ENCODE measurements at regions not wholly inside any gene's neighbourhood (a gene's known extent, or its start where the extent isn't known, plus 50 kb on each side); places are given as distances from the start of the nearest gene placed in this dataset.
"Not testable (repeated sequence)": the region's sequence is repeated elsewhere in the genome, so short reads cannot be mapped to it uniquely, and the experiment has no call there.

DNA sequence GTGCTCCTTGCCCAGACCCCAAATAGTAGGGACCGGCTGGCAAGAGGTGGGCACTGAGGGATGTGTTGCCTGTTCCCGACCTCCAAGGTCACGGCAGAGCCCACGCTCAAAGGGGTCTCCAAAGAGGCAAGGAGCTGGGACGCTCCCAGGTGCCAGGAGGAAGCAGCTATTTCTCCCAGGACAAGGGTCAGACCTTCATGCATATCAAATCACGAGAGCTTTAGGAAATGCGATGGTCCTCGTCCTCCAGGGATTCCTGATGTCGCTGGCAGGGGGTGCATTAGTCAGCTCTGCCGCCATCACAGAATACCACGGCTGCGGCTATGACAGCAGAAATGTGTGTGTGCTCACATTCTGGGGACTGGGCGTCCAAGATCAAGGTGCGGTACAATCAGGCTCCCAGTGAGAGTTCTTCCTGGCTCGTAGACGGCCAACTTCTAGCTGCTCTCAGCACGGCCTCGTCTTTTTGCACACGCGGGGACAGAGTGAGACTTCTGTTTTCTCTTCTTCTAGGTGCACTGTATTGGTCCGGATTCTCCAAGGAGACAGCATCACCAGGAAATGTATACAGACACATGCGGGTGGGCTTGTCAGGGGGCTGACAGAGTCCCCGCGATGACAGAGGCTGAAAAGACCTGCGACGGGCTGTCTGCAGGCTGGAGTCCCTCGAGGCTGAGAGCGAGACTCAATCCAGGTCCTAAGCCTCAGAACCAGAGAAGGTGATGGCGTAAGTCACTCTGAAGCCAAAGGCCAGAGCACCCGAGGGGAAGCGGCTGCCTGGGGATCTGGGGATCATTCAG lies 81.6 kb downstream of the SHANK2 start:
- no peak overlapping the region for H3K4me3 ChIP-seq (ENCODE audit: low read length)
- H3K9me3 ChIP-seq (ENCODE audit: insufficient read depth, low read length): no peaks in the 10 kb centered on the region
- H3K36me3 ChIP-seq (replicated peaks; ENCODE audit: low read depth, low read length): no peaks in the 10 kb centered on the region
- H4K20me1 ChIP-seq (ENCODE audit: insufficient read depth, low read length): no peaks in the 10 kb centered on the region
- H3K9ac ChIP-seq (ENCODE audit: low read length): no peak overlapping the region
- TF ChIP-seq, protein P1, sequence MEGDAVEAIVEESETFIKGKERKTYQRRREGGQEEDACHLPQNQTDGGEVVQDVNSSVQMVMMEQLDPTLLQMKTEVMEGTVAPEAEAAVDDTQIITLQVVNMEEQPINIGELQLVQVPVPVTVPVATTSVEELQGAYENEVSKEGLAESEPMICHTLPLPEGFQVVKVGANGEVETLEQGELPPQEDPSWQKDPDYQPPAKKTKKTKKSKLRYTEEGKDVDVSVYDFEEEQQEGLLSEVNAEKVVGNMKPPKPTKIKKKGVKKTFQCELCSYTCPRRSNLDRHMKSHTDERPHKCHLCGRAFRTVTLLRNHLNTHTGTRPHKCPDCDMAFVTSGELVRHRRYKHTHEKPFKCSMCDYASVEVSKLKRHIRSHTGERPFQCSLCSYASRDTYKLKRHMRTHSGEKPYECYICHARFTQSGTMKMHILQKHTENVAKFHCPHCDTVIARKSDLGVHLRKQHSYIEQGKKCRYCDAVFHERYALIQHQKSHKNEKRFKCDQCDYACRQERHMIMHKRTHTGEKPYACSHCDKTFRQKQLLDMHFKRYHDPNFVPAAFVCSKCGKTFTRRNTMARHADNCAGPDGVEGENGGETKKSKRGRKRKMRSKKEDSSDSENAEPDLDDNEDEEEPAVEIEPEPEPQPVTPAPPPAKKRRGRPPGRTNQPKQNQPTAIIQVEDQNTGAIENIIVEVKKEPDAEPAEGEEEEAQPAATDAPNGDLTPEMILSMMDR (IDR thresholded peaks at IDR 0.05; ENCODE audit: low read depth, low read length): no peak
- no peak for TF ChIP-seq EZH2phosphoT487 (IDR thresholded peaks at IDR 0.05; ENCODE audit: low read depth)
- no peaks in the 10 kb centered on the region for H3K79me2 ChIP-seq (ENCODE audit: low read length)
- no peak overlapping the region for H2AFZ ChIP-seq (ENCODE audit: low read depth, low read length)
- no peaks in the 10 kb centered on the region for H3K4me1 ChIP-seq (ENCODE audit: low read length)
- no peaks in the 10 kb centered on the region for H3K27me3 ChIP-seq (ENCODE audit: low read depth, low read length)
- no peak overlapping the region for H3K4me2 ChIP-seq (ENCODE audit: low read length)
- H3K27ac ChIP-seq (ENCODE audit: low read length): no peak overlapping the region

DNA sequence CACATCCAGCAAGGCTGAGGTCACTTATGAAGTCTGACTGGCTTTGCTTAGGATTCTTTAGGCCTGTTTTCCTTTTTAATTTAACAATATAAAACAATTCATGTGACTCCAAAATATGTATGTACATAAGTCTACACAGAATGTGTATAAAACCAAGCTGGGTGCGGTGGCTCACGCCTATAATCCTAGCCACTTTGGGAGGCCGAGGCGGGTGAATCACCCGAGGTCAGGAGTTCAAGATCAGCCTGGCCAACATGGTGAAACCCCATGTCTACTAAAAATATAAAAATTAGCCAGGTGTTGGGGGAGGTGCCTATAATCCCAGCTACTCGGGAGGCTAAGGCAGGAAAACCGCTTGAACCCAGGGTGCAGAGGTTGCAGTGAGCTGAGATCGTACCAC lies 83.1 kb downstream of the SHANK2 start:
- Histone ChIP-seq H3K27ac (ENCODE audit: low read length) (no peak overlapping the region), H2AFZ (ENCODE audit: low read depth, low read length) (no peak overlapping the region)
- TF ChIP-seq, protein P1 (IDR thresholded peaks at IDR 0.05; ENCODE audit: low read depth, low read length): no peak
- no peak for TF ChIP-seq EZH2phosphoT487 (IDR thresholded peaks at IDR 0.05; ENCODE audit: low read depth)

DNA sequence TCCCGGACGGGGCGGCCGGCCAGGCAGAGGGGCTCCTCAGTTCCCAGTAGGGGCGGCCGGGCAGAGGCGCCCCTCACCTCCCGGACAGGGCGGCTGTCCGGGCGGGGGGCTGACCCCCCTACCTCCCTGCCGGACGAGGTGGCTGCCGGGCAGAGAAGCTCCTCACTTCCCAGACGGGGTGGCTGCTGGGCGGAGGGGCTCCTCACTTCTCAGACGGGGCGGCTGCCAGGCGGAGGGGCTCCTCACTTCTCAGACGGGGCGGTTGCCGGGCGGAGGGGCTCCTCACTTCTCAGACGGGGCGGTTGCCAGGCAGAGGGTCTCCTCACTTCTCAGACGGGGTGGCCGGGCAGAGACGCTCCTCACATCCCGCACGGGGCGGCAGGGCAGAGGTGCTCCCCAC lies 84.6 kb downstream of the SHANK2 start:
- H3K4me2 ChIP-seq (ENCODE audit: low read length); H3K36me3 ChIP-seq (replicated peaks; ENCODE audit: low read depth, low read length); H4K20me1 ChIP-seq (ENCODE audit: insufficient read depth, low read length); H3K4me3 ChIP-seq (ENCODE audit: low read length); H3K79me2 ChIP-seq (ENCODE audit: low read length); H3K4me1 ChIP-seq (ENCODE audit: low read length); H3K9ac ChIP-seq (ENCODE audit: low read length); H3K27ac ChIP-seq (ENCODE audit: low read length); H3K27me3 ChIP-seq (ENCODE audit: low read depth, low read length); H2AFZ ChIP-seq (ENCODE audit: low read depth, low read length); H3K9me3 ChIP-seq (ENCODE audit: insufficient read depth, low read length): not testable (repeated sequence)

More for the DNA sequence above, 83.1 kb downstream of the SHANK2 start:
- H3K4me1 ChIP-seq (ENCODE audit: low read length): no peaks in the 10 kb centered on the region
- no peak overlapping the region for H3K4me2 ChIP-seq (ENCODE audit: low read length)
- H3K27me3 ChIP-seq (ENCODE audit: low read depth, low read length): no peaks in the 10 kb centered on the region
- H3K79me2 ChIP-seq (ENCODE audit: low read length): no peaks in the 10 kb centered on the region
- no peak overlapping the region for H3K9ac ChIP-seq (ENCODE audit: low read length)
- no peaks in the 10 kb centered on the region for H3K9me3 ChIP-seq (ENCODE audit: insufficient read depth, low read length)
- no peak overlapping the region for H3K4me3 ChIP-seq (ENCODE audit: low read length)
- no peaks in the 10 kb centered on the region for H3K36me3 ChIP-seq (replicated peaks; ENCODE audit: low read depth, low read length)
- H4K20me1 ChIP-seq (ENCODE audit: insufficient read depth, low read length): no peaks in the 10 kb centered on the region

DNA sequence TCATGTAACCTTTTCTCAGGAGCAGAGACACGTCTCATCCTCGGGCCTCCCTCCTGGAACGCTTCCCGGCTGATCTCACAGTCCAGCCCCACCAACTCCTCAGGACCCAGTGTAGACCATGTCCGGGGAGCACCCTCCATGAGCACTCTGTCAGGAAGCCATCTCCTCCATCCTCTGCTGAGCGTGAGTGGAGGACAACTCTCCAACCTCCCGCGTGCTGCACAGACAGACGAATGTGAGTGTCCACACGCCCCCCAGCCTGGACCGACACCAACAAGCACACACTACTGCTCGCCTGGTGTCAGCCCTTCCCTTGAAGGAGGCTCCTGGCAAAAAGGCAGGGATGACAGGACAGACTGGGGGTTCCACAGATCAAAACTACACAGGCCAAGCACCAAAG lies 86.6 kb downstream of the SHANK2 start:
- no peaks in the 10 kb centered on the region for H3K36me3 ChIP-seq (replicated peaks; ENCODE audit: low read depth, low read length)
- H4K20me1 ChIP-seq (ENCODE audit: insufficient read depth, low read length): no peaks in the 10 kb centered on the region
- H3K27ac ChIP-seq (ENCODE audit: low read length): no peak overlapping the region
- no peak overlapping the region for H3K4me3 ChIP-seq (ENCODE audit: low read length)
- H2AFZ ChIP-seq (ENCODE audit: low read depth, low read length): no peak overlapping the region
- H3K4me2 ChIP-seq (ENCODE audit: low read length): no peak overlapping the region
- H3K79me2 ChIP-seq (ENCODE audit: low read length): no peaks in the 10 kb centered on the region
- no peaks in the 10 kb centered on the region for H3K9me3 ChIP-seq (ENCODE audit: insufficient read depth, low read length)
- TF ChIP-seq EZH2phosphoT487 (IDR thresholded peaks at IDR 0.05; ENCODE audit: low read depth): no peak
- TF ChIP-seq, protein P1 (IDR thresholded peaks at IDR 0.05; ENCODE audit: low read depth, low read length): no peak
- no peaks in the 10 kb centered on the region for H3K4me1 ChIP-seq (ENCODE audit: low read length)
- no peak overlapping the region for H3K9ac ChIP-seq (ENCODE audit: low read length)
- H3K27me3 ChIP-seq (ENCODE audit: low read depth, low read length): no peaks in the 10 kb centered on the region

Measured in OCI-LY3 (cell line).